Occipital lobe (tissue), 1 donor: ENCODE measurements at regions not wholly inside any gene's neighbourhood (a gene's known extent, or its start where the extent isn't known, plus 50 kb on each side); places are given as distances from the start of the nearest gene placed in this dataset.

ENCODE experiments used
- DNase-seq: peaks from one replicate; lab custom pipeline; 2025; lab: John Stamatoyannopoulos, UW

DNA sequence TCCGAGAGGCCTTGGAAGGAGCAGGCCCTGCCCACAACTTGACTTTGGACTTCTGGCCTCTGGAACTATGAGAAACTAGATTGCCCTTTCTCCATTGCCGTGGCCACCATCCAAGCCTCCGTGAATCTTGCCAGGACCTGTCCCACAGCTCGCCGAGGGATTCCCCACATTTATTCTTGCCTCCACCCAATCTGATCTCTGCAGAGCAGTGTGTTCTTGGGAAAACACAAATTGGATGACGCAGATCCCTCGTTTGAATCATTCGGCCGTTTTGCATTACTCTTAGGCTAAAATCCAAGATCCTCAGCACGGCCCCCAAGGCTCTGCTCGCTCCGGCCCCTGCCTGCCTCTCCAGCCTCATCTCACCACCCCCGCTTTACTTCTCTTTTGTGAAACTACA lies 364.2 kb downstream of the ZNF516 start:
- DNase-seq: no peak

DNA sequence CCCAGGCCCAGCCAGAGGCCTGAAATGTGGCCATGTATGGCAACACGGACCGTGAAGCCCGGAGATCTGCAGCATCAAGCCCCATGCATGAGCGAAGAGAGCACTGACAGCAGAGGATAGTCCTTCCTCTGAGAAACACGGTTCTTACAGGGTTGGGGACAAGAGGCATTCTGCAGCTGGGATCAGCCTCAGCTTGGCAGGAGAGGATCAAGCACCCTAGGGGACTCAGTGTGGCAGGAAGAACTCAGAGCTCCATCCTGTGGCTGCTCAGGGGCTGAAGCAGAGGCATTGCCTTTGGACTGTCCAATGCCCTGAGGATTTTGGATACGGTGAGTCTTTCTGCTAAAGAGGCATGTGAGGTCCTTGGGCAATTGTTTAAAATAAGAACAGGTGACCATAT lies 368.7 kb downstream of the ZNF516 start:
- no peak for DNase-seq

DNA sequence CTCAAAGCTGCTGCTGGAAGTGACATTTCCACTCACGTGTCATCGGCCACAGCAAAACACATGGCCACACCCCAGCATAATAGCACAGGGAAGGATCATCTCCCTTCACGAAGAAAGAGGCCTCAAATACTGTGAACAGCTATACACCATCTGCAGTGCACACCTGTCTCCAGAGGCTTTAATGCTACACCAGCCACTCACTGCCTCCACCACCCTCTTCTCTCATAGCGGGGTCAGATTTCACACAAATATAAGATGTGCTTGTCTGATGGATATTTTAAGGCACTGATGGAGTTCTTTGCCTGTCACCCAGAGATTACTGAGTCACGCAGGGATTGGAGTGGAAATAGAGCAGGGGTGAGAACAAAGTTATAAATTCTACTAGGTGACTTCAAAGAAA lies 374.0 kb downstream of the ZNF516 start:
- no peak for DNase-seq

DNA sequence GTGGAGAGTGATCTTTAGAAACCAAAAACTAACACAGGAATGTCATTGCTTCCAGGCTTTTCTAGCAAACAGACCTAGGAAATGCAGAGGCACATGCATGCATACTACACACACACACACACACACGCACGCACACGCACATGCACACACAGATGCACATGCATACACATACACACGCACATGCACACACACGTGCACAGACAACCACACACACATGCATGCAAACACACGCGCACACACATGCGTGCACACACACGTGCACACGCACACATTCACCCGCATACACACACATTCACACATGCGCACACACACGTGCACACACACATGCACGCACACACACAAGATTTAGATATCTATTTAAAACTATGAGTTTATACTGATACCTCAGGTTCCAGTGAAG lies 379.5 kb downstream of the ZNF516 start:
- no peak for DNase-seq

DNA sequence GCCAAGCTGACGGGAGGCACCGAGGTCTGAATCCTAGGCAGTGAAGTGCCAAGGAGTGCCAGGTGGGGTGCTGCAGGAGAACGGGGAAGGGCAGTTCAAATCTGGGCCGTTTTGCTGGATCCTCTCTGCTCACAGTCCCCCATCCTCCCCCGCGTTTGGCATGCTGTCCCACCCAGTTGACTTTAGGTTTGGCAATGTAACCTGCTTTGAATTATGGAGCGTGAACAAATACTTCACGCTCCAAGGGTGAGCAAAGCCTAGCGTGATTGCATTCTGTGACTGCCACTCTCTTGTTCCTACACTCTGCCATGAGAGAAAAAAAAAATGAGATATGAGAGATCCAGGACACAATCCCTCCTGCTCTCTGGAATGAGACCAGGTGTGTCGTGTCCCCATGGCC lies 381.9 kb downstream of the ZNF516 start:
- no peak for DNase-seq

DNA sequence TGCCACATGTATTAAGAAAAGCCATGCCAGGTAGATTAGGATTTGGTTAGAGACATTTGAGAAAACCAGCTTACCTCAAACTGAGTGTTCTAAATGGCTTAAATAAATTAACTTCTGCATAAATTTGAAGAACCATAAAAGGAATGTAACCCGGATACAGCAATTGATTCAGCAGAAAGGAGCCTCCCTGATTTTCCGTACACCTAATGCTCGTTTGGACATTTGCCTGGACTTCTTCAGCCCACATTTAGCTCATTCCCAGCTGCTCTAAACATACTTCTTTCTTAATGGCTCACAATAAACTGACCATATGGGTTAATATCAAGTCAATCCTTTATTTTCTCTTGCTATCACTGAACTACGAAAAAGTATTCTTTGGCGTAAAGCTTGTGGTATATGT lies 392.4 kb downstream of the ZNF516 start:
- no peak for DNase-seq

DNA sequence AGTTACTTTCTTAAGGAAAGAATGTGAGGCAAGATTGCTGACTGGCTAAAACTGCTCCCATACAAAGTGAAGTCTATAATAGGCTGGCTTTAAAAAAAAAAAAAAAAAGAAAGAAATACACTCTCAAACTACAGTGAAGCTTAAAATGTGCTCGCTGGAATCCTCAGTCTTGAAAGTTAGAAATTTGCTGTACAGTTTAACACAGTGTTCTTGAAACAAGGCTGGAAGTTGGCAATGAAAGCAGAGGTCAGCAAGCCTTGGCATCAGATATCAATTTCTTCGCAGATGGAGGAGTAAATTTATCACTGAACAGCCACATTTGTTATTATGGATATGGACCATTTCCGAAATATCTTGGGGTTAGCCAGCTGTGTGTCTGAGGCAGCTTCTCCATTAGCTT lies 392.9 kb downstream of the ZNF516 start:
- DNase-seq: no peak

DNA sequence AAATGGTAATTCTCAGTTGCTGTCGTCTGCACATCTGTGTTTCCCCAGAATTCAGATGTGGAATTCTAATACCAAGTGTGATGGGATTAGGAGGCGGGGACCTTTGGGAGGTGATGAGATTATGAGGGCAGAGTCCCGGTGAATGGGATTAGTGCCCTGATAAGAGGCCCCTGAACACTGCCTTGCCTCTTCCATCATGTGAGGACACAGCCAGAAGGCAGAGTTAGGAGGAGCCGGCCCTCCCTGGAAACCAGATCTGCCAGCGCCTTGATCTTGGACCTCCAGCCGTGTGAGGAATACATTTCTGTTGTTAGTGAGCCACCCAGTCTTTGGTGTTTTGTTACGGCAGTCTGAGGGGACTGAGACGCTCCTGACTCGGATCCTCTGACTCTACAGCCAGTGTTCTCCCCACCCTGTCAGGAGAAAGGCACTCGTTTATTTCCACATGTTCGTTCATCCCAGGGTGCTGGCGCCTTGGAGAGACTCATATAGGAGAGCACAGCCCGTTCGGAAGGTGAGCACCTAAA lies 395.0 kb downstream of the ZNF516 start:
- DNase-seq: no peak

DNA sequence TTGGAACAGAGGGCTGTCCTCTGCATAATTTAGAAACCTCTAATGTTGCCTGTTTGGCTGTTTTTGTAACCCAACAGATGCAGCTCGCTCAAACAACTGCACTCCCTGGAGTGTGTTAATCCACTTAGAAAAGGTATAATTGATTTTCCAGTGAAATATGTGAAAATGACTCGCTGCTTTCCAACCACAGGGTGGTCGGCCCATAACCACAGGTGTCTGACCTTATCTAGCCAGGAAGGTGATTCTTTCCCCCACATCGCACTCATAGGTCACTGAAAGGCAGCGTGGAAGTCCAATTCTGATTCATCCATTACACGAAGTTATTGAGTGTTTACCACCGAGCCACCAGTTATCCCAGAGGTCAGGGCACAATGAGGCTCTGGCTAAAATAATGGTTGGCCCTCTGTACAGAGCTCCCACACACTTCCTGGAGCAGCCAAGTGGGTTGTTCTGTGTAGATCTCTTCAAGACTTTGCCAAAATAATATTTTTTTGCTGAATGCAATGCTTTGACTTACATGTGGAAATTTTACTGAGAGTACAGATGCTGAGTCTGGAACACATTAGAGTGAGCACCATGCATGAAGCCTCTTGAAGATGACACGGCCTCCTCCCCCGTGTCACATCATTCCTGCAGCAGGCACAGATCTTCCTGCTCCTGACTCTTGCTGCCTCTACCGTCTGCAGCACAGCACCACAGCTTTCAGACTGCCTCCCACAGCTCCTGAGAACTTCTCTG lies 396.2 kb downstream of the ZNF516 start:
- DNase-seq: no peak

DNA sequence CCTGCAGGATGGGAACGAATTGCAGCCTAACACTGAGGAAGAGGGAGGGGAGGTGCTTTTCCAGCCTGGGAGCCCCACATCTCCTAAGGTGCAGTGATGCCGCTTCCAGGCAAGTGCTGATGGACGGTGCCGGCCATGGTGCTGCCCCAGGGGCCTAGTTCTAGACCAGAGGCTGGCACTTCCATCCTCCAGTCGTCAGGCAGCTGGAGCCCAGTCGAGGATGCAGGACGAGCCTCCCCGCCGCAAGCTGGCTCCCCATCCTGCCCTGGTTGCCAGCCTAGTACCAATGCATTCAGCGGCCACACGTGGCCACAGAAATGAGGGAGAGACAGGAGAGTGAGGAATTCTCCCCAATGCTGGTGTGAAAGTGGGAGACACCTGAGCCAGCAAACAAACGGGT lies 413.5 kb downstream of the ZNF516 start:
- no peak for DNase-seq

DNA sequence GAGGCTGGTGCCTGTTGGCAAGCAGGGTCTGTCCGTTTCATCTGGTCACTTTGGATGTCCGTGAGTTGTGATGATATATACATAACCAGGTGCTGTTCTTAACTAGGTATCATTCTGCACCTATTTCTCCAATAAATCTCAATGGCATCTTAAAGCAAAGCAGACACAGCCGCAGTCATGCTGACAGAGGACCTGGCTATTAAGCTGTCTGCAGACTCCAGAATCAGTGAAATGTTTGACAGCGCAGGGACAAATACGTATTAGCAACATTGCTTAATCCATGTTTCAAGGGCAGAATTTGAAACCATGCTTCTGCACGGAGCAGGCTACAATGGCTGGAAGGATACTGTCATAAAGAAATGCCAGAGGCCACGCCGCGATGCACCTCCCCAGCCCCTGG lies 414.6 kb downstream of the ZNF516 start:
- DNase-seq: no peak

DNA sequence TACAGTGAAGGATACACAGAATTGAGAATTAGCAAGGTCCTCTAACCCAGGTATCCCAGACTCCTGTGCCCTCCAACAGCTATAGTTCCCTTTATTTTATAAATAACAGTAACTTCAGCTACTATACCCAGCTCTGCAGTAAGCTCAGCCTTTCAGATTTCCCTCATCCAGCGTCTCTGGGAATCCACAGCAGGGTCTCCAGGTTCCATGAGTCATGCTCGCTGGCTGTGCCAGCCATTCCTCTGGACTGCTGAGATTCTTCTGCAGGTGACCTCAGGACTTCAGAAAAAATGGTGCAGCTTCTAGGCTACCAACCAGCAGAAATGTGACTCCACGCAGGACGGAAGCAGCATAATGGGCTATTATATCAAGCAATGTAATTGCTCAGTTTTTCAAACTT lies 419.3 kb downstream of the ZNF516 start:
- DNase-seq: no peak

DNA sequence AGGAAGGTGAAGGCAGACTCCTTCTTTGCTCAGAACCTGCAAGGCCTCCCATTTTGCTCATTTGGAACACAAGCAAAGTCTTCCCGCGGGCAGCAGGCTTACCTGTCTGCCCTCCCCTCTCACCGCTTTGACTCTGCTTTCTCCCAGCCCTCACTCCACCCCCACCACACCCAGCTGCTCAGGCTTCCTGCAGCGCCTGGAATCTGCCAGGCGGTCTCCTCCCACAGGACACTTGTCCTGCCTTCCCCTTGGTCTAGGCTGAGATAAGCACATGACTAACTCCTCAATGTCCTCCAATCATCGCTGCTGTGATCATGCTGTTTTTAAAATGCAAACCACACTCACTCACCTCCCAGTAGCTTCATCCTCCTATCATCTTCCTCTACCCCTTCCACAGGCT lies 430.0 kb downstream of the ZNF516 start:
- no peak for DNase-seq

DNA sequence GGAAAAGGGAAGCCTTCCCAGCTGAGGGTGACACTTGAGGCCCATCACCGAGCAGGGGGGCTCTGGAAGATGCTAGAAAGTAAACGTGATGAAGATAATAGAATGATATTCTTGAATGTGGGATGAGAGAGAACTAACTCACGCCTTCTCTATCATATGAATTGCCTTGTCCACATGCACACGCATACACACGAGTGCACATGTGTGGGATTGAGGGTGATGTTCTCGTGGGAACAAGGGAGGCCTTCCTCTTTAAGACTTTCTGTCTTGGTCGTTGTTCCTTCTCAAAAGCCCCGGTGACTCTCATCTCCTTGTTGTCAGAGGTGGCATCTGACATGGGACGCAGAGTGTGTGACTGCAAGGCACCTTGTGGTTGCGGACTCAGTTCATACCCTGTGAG lies 436.9 kb downstream of the ZNF516 start:
- no peak for DNase-seq

DNA sequence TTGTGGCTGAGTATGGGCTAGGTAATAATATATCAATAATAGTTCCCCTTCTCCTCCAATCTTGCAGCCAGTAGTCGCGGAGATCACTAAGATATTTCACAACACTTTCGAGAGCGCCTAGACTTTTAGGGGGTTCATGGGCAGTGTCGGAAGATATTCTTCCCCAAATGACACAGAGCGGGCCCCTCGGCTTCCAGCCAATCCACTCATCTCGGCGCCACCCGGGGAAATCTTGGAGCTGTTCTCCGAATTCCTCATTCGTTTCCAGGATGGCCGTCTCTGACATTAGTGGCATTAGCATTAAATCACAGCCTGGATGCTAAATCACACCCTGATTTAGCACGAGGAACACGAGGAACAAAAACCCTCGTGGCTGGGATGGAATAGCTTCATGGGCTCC lies 437.7 kb downstream of the ZNF516 start:
- DNase-seq: no peak

DNA sequence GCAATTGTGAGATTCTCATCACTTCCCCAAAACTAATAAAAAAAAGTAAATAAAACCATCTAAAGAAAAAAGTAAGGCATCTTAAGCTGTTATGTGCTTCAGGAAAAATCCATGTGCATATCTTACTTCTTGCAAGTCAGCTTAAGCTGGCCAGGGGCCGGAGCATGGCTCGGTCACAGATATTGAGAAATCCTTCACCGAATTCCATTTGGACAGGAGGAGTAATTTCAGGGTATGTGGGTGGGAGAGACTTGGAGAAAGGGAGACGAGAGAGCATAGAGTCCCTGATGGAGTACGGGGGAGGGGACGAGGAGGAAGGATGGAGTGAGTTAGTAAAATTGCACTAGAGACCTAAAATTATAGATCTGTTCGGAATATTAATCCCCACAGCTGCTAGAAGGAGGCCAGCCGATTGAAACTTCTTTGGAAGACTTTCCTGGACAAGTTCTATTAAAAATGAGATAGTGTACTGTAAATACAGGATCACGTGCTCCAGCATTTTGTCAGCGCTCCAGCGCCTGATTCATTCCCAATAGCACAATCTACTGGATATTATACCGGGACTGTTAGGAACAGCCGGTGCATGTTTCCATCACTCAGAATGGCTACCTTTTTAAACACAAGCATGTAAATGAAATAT lies 438.5 kb downstream of the ZNF516 start:
- DNase-seq: no peak

DNA sequence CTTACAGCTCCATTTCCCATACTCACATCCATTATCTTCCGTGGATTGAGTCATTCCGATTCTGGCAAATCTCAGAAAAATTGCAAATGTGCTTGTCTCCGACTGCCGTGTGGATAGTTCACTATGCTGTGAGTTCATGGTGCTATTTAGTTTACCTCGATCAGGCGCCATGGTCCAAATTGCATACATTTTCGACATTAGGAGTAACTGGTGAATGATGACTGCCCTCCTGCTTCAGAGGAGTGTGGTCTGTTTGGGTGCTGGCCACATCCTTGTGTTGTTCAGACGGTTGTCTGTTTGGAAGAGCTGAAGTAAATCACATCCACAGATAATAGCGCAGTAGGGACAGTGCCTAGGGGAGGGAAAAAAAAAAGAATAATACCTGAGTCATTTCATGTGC lies 439.5 kb downstream of the ZNF516 start:
- no peak for DNase-seq

DNA sequence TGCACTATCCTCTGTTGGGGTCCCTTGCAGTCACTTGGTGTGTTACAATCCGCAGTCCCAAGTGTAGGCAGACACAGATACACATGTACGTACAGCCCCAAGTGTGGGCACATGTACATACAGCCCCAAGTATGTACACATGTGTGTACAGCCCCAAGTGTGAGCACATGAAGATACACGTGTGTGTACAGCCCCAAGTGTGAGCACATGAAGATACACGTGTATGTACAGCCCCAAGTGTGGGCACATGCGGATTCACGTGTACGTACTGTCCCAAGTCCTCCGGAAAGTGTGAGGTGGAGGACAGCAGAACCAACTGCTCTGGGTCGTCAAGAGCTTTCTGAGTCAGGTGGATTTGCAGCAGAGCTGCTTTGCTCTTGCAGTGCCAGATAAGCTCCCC lies 440.0 kb downstream of the ZNF516 start:
- DNase-seq: no peak

DNA sequence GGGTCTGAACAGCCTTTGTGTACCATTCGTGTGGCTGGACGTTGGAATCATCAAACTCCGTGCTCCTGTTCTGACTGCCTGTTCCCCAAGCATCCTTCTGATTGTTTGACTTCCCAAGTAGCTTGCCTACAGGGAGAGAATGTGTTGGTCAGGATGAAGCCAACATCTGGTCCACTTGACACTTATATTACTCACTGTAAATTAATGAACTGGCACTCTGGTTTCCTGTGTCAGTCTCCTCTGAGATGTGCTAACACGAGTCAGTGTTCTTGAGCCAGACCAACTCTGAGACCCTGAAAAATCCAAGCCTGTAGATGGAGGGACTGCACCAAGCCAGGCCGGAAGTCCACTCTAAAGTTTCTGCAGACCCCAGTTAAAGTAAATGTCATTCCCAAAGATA lies 440.9 kb downstream of the ZNF516 start:
- DNase-seq: no peak

DNA sequence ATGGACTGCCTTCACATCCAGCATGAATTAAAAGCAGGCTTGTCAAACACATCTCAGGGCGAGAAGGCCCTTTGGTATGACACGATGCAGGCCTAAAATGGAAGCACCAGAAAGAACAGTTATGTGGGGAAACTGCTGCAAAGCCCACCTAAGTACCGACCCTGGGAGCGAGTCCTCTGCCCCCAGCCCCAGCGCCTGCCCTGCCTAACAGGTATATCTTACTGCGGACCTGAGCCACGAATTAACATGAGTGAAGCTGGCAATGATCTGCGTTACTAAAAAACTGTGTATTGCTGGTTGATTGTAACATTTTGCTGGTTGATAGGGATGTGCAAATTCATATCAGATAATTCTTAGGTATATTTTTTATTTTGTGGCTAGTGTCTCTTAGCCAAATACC lies 441.5 kb downstream of the ZNF516 start:
- no peak for DNase-seq

DNA sequence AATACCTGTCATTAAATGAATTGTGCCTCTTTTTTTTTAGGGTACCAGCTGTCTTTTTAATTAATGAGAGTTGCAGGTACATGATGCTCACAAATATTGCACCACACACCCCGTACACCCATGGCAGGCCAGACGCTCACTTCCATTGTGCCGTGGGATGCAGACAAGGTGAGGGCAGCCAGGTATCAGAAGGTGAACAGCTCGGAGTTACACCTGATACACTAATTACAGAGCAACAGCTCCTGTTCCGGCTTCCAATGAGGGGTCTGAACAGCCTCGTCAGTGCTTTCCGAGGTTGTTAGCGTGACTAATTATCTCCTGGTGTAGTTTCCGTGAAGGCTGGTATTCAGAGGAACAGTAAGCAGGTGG lies 442.8 kb downstream of the ZNF516 start:
- no peak for DNase-seq

DNA sequence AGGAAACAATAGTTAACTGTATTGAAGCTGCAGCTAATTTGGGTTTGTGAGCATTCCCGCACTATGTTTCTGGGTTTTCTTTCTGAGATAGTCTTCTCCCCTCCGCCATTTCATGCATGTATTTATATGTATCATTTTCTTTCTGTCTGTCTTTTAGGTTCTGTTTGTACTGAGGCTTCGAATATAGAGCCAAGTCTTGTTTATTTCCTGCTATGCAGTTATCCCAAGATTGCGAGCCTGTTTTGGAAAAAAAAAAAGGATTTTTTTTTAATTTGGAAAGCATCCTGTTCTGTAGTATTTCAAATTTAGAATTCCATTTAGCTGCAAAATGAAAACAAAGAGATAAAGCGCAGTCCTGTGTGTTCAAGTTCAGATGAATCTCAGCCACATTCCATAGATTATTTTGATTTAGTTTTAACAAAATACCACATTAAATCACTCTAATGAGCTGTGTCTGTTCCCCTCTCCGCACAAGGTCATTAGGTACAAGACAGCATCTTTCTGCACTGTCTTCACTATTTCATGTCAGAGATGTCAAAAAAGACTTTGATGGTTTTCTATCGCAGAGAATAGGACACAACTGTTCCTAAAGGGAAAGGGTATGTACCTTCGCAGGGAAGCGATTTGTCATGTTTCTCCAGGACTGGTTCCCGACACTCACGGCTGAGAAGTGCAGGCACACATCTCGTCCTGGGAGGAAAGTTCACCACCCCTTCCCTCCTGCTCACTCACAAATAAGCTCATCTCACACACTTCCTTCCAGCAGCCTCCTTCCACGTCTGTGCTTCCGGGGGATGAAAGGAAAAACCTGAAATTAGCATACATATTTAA lies 443.4 kb downstream of the ZNF516 start:
- DNase-seq: no peak

DNA sequence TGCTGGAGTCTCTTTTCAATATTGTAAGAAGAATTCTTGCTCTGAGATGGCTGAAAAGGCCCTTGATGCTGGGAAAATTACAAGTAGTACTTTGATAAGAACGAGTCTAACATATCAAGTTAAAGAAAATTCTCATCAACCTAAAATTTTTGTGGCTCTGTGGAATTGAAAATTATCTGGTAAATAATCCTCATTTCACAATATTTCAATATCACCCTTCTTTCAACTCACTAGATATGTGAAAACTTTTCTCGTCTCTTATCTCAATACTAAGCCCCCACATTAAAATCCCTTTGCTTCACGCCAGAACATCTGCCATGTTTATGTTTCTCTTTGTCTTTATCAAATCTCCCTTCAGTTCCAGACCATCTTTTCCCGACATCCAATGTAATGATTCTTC lies 448.8 kb downstream of the ZNF516 start:
- no peak for DNase-seq
